ENCODE measurements at regions not wholly inside any gene's neighbourhood (a gene's known extent, or its start where the extent isn't known, plus 50 kb on each side); places are given as distances from the start of the nearest gene placed in this dataset.

DNA sequence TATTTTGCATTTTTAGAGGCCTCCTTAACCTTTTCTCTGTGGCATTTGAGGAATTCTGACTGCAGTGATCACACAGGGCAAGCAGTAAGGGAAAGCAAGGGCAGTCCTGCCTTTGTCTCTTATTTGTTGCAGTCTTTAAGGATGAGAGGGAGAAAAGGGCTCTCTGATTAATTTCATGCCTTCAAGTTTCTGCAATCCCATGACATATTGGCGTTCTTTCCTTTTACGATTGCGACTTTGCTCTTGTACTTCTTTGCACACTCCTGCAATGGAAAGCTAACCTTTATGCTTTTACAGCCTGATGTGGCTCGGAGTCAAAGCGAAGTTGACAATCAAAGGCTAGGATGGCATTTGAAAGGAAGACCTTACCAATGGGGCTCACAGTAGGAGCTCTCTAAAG lies 698.4 kb downstream of the DNAH5 start:
- TF ChIP-seq ZFX (IDR thresholded peaks at IDR 0.05): no peak
- TF ChIP-seq, protein P1, sequence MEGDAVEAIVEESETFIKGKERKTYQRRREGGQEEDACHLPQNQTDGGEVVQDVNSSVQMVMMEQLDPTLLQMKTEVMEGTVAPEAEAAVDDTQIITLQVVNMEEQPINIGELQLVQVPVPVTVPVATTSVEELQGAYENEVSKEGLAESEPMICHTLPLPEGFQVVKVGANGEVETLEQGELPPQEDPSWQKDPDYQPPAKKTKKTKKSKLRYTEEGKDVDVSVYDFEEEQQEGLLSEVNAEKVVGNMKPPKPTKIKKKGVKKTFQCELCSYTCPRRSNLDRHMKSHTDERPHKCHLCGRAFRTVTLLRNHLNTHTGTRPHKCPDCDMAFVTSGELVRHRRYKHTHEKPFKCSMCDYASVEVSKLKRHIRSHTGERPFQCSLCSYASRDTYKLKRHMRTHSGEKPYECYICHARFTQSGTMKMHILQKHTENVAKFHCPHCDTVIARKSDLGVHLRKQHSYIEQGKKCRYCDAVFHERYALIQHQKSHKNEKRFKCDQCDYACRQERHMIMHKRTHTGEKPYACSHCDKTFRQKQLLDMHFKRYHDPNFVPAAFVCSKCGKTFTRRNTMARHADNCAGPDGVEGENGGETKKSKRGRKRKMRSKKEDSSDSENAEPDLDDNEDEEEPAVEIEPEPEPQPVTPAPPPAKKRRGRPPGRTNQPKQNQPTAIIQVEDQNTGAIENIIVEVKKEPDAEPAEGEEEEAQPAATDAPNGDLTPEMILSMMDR (conservative IDR thresholded peaks at IDR 0.05): no peak
- H3K27ac ChIP-seq: no peak overlapping the region

DNA sequence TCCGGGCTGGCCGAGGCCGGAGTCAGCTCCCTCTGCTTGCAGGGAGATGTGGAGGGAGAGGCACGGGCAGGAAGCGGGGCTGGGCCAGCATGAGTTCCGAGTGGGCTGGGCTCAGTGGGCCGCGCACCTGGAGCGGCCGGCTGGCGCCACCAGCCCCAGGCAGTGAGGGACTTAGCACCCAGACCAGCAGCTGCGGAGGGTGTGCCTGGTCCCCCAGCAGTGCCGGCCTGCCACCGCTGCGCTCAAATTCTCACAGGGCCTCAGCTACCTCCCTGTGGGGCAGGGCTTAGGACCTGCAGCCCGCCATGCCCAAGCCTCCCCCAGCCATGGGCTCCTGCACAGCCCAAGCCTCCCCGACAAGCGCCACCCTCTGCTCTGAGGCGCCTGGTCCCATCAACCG lies 700.3 kb downstream of the DNAH5 start:
- no peak overlapping the region for H3K27ac ChIP-seq
- TF ChIP-seq ZFX (IDR thresholded peaks at IDR 0.05): no peak

DNA sequence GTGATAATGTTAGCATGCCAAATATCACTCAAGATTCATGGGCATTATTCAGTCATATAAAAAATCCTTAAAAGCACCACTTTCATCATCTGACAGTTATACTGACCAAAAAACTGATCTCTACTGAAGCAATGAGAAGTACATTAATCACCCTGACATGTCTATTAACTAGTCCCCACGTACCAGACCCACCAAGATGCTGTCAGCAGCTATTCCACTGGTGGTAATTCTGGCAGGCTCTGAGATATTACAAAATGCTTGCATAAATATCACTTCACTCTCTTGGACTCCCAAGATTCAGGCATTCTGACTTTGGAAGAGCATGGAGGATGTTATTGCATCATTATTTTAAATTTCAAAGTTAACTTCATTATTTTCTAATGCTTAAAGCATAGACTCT lies 717.0 kb downstream of the DNAH5 start:
- TF ChIP-seq ZFX (IDR thresholded peaks at IDR 0.05): no peak
- TF ChIP-seq, protein P1 (conservative IDR thresholded peaks at IDR 0.05): no peak
- no peak overlapping the region for H3K27ac ChIP-seq

DNA sequence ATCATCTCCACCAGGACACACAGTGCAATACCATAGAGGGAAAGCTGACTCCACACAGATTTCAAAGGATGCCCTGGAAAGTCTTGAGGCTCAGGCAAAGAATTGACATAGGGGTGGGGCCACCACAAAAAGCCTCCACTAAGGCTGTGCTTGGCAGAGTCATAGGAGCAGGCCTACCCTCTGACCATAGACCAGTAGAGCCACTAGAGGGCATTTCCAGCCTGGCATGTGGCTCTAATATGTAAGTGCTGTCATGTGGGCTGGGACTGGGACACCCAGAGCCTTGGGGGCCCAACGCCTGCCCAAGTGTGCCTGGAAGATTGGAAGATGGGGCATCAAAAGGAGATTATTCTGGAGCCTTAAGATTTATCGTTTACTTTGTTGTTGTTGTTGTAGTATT lies 726.0 kb downstream of the DNAH5 start:
- no peak overlapping the region for H3K27ac ChIP-seq
- TF ChIP-seq, protein P1 (conservative IDR thresholded peaks at IDR 0.05): peak; percentile 61
- no peak for TF ChIP-seq ZFX (IDR thresholded peaks at IDR 0.05)

DNA sequence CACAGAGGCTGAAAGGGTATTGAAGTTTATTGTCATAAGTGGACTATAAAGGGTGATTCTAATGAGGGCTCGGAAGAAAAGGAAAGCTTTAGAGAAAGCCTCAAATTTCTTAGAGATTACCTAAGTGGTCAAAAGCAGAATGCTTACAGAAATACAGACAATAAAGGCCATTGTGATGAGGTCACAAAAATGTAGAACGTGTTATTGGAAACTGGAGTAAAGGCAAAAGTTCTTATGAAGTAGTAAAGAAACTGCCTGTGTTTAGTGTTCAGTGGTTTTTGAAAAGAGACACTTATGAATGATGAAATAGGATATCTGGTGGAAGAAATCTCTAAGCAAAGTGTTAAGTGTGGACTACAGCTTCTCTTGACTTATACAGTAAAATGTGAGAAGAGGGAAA lies 726.9 kb downstream of the DNAH5 start:
- no peak overlapping the region for H3K27ac ChIP-seq
- TF ChIP-seq ZFX (IDR thresholded peaks at IDR 0.05): no peak
- TF ChIP-seq, protein P1 (conservative IDR thresholded peaks at IDR 0.05): no peak

DNA sequence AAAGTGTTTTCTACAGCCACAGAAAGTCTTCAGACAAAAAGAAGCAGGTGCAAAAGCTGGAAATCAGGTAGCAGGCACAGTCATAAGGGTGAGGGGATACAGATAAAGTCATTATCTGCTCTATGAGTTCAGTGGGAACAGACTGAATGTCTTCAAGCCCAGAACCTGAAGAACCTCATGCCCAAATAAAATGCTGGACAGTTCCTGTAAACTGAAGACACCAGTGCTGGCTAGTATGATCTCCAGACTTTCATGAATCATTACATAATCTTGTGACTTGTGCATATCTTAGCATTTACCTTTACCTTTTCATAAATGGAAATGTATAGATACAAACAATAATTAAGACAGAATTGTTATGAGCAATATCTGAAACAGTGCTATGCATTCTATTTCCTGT lies 728.7 kb downstream of the DNAH5 start:
- TF ChIP-seq ZFX (IDR thresholded peaks at IDR 0.05): no peak
- TF ChIP-seq, protein P1 (conservative IDR thresholded peaks at IDR 0.05): no peak
- no peak overlapping the region for H3K27ac ChIP-seq

DNA sequence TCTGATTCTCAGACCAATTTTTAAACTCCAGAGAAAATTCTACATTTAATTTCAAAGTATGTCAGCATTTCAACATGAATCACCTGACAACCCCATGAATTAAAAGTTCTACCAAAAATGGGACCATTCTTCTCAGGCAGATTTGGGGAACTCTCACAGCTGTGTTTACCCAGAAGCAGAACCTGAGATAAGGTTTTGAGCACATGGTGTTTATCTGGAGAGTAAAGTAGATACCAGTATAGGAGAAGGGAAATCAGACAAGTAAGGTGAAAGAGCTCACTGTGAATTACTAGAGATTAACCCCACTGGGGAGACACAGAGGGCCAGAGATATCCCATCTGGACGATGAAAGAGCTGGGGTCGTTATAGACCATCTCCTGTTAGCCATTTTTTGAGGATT lies 729.1 kb downstream of the DNAH5 start:
- TF ChIP-seq, protein P1 (conservative IDR thresholded peaks at IDR 0.05): no peak
- TF ChIP-seq ZFX (IDR thresholded peaks at IDR 0.05): no peak
- no peak overlapping the region for H3K27ac ChIP-seq

DNA sequence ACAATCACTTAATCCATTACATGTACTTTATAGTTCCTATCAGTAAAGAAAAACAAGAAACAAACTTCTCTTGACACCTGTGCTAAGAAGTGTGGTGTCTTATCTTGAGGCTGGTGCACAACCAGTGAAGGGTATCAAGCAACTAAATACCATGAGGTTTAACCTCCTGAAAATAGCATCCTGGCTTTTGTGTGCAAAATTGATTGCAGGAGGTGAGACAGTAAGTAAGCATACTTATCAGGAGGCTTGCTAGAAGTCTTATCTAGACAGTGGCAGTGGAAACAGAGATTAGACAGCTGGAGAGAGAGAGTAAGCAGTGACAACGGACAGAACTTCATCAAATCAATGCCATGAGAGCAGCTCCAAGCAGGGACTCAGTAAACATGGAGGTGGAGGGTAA lies 730.3 kb downstream of the DNAH5 start:
- no peak for TF ChIP-seq ZFX (IDR thresholded peaks at IDR 0.05)
- TF ChIP-seq, protein P1 (conservative IDR thresholded peaks at IDR 0.05): no peak
- H3K27ac ChIP-seq: no peak overlapping the region
